22Rv1 (cell line): ENCODE measurements at regions not wholly inside any gene's neighbourhood (a gene's known extent, or its start where the extent isn't known, plus 50 kb on each side); places are given as distances from the start of the nearest gene placed in this dataset.

Source experiments
- H3K27ac ChIP-seq: fragments of 450-650 bp; 2 replicates; pipeline ENCODE4 v1.5.1; 2017
- ZFX ChIP-seq: fragments of 450-650 bp; IDR thresholded peaks from 2 replicates; pipeline ENCODE4 v1.6.1; 2017; ENCODE audit warnings: antibody characterized with exemption, borderline replicate concordance
- TF ChIP-seq, protein P1 (sequence below): fragments of 450-650 bp; IDR thresholded peaks from 2 replicates; pipeline ENCODE4 v1.5.1; 2017; ENCODE audit warnings: mild to moderate bottlenecking

DNA sequence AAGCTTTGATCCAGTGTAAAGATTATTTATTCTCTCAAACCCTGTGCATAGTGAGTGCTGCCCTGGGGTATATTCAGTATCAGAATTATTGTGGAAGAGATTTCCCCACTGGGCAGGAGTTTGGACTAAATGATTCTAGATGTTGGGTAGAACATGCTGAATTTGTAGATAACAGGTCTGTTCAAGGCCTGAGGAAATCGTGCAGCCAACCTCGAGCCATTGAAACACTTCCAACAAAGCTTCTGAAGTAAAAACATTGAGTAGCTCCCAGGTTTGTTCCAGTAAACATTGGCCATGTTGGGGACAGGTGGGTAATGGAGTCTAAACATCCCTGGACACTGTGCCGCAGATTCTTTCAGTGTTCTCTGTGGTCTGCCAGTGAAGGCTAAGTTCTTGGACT lies 87.5 kb downstream of the LLPH start:
- no peak overlapping the region for H3K27ac ChIP-seq
- TF ChIP-seq, protein P1, sequence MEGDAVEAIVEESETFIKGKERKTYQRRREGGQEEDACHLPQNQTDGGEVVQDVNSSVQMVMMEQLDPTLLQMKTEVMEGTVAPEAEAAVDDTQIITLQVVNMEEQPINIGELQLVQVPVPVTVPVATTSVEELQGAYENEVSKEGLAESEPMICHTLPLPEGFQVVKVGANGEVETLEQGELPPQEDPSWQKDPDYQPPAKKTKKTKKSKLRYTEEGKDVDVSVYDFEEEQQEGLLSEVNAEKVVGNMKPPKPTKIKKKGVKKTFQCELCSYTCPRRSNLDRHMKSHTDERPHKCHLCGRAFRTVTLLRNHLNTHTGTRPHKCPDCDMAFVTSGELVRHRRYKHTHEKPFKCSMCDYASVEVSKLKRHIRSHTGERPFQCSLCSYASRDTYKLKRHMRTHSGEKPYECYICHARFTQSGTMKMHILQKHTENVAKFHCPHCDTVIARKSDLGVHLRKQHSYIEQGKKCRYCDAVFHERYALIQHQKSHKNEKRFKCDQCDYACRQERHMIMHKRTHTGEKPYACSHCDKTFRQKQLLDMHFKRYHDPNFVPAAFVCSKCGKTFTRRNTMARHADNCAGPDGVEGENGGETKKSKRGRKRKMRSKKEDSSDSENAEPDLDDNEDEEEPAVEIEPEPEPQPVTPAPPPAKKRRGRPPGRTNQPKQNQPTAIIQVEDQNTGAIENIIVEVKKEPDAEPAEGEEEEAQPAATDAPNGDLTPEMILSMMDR = no peak

GRCh38 chr12:66041651-66042363 lies 88.7 kb downstream of the LLPH start:
- TF ChIP-seq, protein P1 = no peak

GRCh38 chr12:66036317-66036716 lies 94.2 kb downstream of the LLPH start:
- H3K27ac ChIP-seq = no peak overlapping the region
- TF ChIP-seq, protein P1 = no peak
- TF ChIP-seq ZFX = no peak

More at GRCh38 chr12:66041651-66042363, 88.7 kb downstream of the LLPH start:
- no peak overlapping the region for H3K27ac ChIP-seq

DNA sequence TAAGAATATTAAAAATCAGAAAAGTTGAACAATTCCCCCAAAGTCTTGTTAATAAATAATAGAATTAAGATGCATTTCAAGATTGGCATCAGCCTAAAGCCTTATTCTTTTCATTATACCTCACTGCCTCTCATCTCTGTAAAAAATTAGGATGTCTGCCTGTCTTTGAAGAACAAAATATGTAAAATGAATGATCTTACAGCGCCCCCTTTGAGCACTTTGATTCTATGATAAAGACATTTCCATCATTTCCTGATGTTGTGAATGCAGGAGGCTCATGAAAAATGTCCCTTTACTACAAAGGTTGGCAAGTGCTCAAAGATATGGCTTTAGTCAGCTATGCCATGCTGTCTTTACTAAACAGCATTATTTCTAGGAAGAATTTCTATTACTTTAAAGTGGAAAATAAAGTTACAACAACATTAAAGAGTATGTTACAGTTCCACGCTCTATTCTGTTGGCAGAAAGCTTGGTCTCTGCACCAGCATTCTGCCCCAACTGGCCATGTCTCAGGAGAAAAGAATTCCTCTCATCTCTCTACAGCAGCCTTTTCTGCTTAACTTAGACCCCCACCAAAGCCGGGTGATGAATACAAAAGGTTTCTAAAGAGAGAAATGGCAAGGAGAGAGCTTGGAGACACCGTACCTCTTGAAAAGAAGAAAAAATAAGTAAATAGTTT lies 95.1 kb downstream of the LLPH start:
- no peak overlapping the region for H3K27ac ChIP-seq

GRCh38 chr12:66033151-66033550 lies 97.4 kb downstream of the LLPH start:
- H3K27ac ChIP-seq = no peak overlapping the region
- TF ChIP-seq, protein P1 = no peak
- TF ChIP-seq ZFX = no peak

More for the DNA sequence above, 95.1 kb downstream of the LLPH start:
- TF ChIP-seq ZFX = no peak
- TF ChIP-seq, protein P1 = peak; percentile 41

- H3K27ac ChIP-seq = no peak overlapping the region
These were observed 97.8 kb downstream of the LLPH start for GRCh38 chr12:66032739-66033138.

More at GRCh38 chr12:66032739-66033138, 97.8 kb downstream of the LLPH start:
- TF ChIP-seq, protein P1 = no peak
- TF ChIP-seq ZFX = no peak
